Stomach (tissue), 8 donors: ENCODE measurements at regions not wholly inside any gene's neighbourhood (a gene's known extent, or its start where the extent isn't known, plus 50 kb on each side); places are given as distances from the start of the nearest gene placed in this dataset.

ENCODE experiments used
- DNase-seq, 2 donors: peaks; one replicate each; pipeline versions ENCODE4 v3.0.0 to v3.0.0-alpha.2; 2013 to 2019
- H3K27ac ChIP-seq, 5 donors: fragments of 200-600 bp in 4 of 5; sonication (generic) in 4 of 5; one replicate each; pipeline ENCODE4 v1.5.1; 2013 to 2019; ENCODE audit warnings: mild to moderate bottlenecking in 1 of 5, moderate library complexity in 1 of 5
- H3K27me3 ChIP-seq, 3 donors: fragments of 200-600 bp; sonication (generic); one replicate each; pipeline ENCODE4 v1.5.1; 2017 to 2019; ENCODE audit warnings: mixed run types in 1 of 3
- H3K36me3 ChIP-seq, 4 donors: fragments of 200-600 bp; sonication (generic); 1 replicate in 3 of 4; 2 replicates in 1 of 4; pipeline ENCODE4 v1.5.1; 2016 to 2019
- H3K4me1 ChIP-seq, 4 donors: fragments of 200-600 bp; sonication (generic); one replicate each; pipeline ENCODE4 v1.5.1; 2016 to 2019
- H3K4me3 ChIP-seq, 4 donors: fragments of 200-600 bp; sonication (generic) in 3 of 4; one replicate each; pipeline ENCODE4 v1.5.1; 2016 to 2019; ENCODE audit warnings: mild to moderate bottlenecking in 1 of 4
- H3K9me3 ChIP-seq, 4 donors: fragments of 200-600 bp; sonication (generic); one replicate each; pipeline ENCODE4 v1.5.1; 2016 to 2019
- EP300 ChIP-seq: sonication (generic); formaldehyde crosslinking; IDR thresholded peaks from one replicate; pipeline ENCODE4 v1.6.1; 2017; ENCODE audit warnings: antibody characterized with exemption
- POLR2A ChIP-seq, 4 donors: fragments of 450-650 bp; IDR thresholded peaks; one replicate each; pipeline ENCODE4 v1.6.1; 2016; ENCODE audit warnings: antibody characterized with exemption in 4 of 4, control low read depth in 2 of 4, mild to moderate bottlenecking in 1 of 4, moderate library complexity in 1 of 4
- POLR2AphosphoS5 ChIP-seq, 3 donors: sonication (generic); formaldehyde crosslinking; IDR thresholded peaks; one replicate each; pipeline ENCODE4 v1.6.1; 2016; ENCODE audit warnings: antibody characterized with exemption in 3 of 3
- WGBS, 5 donors: extraction: QIAGEN DNeasy Blood & Tissue Kit in 3 of 5; methylation state at CpG; one replicate each; pipeline versions ENCODE4 v1.1.5 to v1.1.7; 2013 to 2018; 5-methylcytosine and 5-hydroxymethylcytosine counted together
- intact Hi-C: fragments of 100-400 bp; cut with DNase I; formaldehyde crosslinking; loops from one replicate; pipeline ENCODE4 v1.15.1; 2023; ENCODE audit warnings: low total_unique reads
- TF ChIP-seq, protein P1 (sequence below), 7 experiments: fragments of 450-650 bp in 4 of 7; fragments of 200-600 bp in 3 of 7; sonication (generic) in 3 of 7; IDR thresholded peaks; one replicate each; pipeline ENCODE4 v1.5.1; 2016 to 2019; ENCODE audit warnings: antibody characterized with exemption in 7 of 7, control low read depth in 2 of 7, mild to moderate bottlenecking in 1 of 7
- donor health status: healthy with polysubstance abuse.
- donor health status: Bipolar disorder and iron deficiency.
- donor health status: healthy.

DNA sequence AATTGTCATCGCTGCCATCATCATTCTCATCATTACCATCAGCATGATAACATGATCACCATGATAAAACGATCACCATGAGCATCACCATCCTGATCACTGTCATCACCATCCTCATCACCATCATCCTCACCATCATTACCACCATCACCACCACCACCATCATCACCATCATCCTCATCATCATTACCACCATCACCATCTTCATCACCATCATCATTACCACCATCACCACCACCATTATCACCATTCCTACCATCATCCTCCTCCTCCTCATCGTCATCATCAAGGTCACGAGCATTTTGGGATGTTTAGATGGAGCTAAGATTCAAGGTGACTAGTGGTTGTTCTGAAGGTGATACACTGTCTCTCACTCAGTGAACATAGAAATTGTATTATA is 221.0 kb downstream of the FOXL1 start:
- Histone ChIP-seq H3K27ac (no peak overlapping the region), H3K9me3 (peaks cover 0 to 6% (median 2%) of the 10 kb centered on the region in 4 donors), H3K27me3 (peaks cover 0 to 74% (median 16%) of the 10 kb centered on the region in 3 donors), H3K4me1 (no peaks in the 10 kb centered on the region), H3K36me3 (no peaks in the 10 kb centered on the region), H3K4me3 (no peak overlapping the region)
- DNase-seq: no peak
- intact Hi-C loops: no loop called here
- WGBS, 5 donors: 73 to 82% (median 75%) methylated on average over 4 of the region's 4 CpGs
- TF ChIP-seq POLR2A (IDR thresholded peaks at IDR 0.05) (no peak), EP300 (no peak), POLR2AphosphoS5 (IDR thresholded peaks at IDR 0.05) (no peak)
- TF ChIP-seq, protein P1, sequence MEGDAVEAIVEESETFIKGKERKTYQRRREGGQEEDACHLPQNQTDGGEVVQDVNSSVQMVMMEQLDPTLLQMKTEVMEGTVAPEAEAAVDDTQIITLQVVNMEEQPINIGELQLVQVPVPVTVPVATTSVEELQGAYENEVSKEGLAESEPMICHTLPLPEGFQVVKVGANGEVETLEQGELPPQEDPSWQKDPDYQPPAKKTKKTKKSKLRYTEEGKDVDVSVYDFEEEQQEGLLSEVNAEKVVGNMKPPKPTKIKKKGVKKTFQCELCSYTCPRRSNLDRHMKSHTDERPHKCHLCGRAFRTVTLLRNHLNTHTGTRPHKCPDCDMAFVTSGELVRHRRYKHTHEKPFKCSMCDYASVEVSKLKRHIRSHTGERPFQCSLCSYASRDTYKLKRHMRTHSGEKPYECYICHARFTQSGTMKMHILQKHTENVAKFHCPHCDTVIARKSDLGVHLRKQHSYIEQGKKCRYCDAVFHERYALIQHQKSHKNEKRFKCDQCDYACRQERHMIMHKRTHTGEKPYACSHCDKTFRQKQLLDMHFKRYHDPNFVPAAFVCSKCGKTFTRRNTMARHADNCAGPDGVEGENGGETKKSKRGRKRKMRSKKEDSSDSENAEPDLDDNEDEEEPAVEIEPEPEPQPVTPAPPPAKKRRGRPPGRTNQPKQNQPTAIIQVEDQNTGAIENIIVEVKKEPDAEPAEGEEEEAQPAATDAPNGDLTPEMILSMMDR (IDR thresholded peaks at IDR 0.05): no peak

DNA sequence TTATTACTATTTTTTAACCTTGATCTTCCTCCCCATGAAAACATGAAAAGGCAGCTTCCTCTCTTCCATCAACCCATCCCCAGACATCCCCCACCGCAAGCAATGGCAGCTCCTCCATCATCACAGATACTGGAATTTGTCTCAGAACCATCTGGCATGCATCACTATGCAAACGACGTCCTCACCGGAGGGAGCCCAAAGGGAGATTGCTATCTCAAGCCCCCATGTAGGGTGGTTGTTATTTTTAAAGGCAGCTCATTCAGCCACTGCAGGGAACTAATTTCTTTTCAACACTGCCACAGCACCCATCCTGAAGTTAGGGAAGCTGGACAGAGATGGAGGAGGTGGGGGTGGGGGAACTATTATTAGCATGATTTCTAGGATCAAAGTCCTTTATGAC is 222.5 kb downstream of the FOXL1 start:
- Histone ChIP-seq H3K9me3 (peaks cover 0 to 6% (median 2%) of the 10 kb centered on the region in 4 donors), H3K4me1 (no peaks in the 10 kb centered on the region), H3K27me3 (peaks cover 0 to 76% (median 19%) of the 10 kb centered on the region in 3 donors), H3K36me3 (no peaks in the 10 kb centered on the region), H3K4me3 (no peak overlapping the region), H3K27ac (no peak overlapping the region)
- no peak for TF ChIP-seq EP300
- no peak for TF ChIP-seq POLR2A (IDR thresholded peaks at IDR 0.05)
- no peak for TF ChIP-seq POLR2AphosphoS5 (IDR thresholded peaks at IDR 0.05)
- TF ChIP-seq, protein P1 (IDR thresholded peaks at IDR 0.05): no peak
- 17 to 22% (median 18%) methylated on average over 4 of the region's 4 CpGs for WGBS, 5 donors
- DNase-seq: no peak
- intact Hi-C loops: no loop called here

DNA sequence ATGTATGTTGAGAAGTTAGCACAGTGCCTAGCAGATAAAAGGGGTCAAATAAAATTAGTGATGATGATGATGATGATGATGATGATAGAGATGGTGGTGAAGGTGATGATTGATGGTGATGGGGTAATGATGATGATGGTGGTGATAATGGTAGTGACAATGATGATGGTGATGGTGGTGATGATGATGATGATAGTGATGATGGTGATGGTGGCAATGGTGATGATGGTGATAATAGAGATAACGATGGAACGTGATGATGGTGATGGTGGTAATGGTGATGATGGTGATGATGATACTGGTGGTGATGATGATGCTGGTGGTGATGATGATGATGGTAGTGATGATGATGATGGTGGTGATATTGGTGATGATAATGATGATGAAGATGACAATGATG is 223.7 kb downstream of the FOXL1 start:
- DNase-seq: no peak
- no peak overlapping the region for H3K27ac ChIP-seq
- H3K4me3 ChIP-seq: no peak overlapping the region
- peaks cover 0 to 6% (median 2%) of the 10 kb centered on the region in 4 donors for H3K9me3 ChIP-seq
- H3K36me3 ChIP-seq: no peaks in the 10 kb centered on the region
- no peaks in the 10 kb centered on the region for H3K4me1 ChIP-seq
- intact Hi-C loops: no loop called here
- WGBS, 5 donors: 87 to 96% (median 90%) methylated on average over 2 of the region's 2 CpGs
- no peak for TF ChIP-seq POLR2AphosphoS5 (IDR thresholded peaks at IDR 0.05)
- no peak for TF ChIP-seq POLR2A (IDR thresholded peaks at IDR 0.05)
- no peak for TF ChIP-seq EP300
- TF ChIP-seq, protein P1 (IDR thresholded peaks at IDR 0.05): no peak
- peaks cover 0 to 85% (median 29%) of the 10 kb centered on the region in 3 donors for H3K27me3 ChIP-seq

DNA sequence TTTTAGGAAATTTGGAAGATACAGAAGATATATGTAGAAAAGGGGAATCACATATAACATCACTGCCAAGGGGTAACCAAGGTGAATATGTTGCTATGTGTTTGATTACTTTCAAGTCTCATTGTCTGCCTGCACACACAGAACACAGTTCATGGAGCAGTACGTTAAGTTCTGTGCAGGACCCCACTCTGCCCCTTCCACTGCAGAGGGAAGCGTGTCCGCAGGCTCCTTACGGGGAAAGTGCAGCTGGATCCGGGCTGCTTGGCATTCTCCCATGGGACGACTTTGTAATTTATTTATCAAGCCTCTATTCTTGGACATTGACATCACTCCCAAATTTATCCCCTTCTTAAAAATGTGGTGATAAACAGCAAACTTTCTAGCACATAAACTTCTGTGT is 226.8 kb downstream of the FOXL1 start:
- DNase-seq: no peak
- no peak overlapping the region for H3K4me3 ChIP-seq

More for the DNA sequence above, 226.8 kb downstream of the FOXL1 start:
- 69 to 78% (median 72%) methylated on average over 6 of the region's 6 CpGs for WGBS, 5 donors
- intact Hi-C loops: no loop called here
- Histone ChIP-seq H3K9me3 (peaks cover 0 to 6% (median 2%) of the 10 kb centered on the region in 4 donors), H3K27ac (no peak overlapping the region), H3K27me3 (peaks cover 0 to 88% (median 44%) of the 10 kb centered on the region in 3 donors), H3K36me3 (no peaks in the 10 kb centered on the region), H3K4me1 (no peaks in the 10 kb centered on the region)
- TF ChIP-seq EP300 (no peak), POLR2AphosphoS5 (IDR thresholded peaks at IDR 0.05) (no peak), POLR2A (IDR thresholded peaks at IDR 0.05) (no peak)
- TF ChIP-seq, protein P1 (IDR thresholded peaks at IDR 0.05): no peak
